Heart right ventricle (tissue), 16 donors: ENCODE measurements at regions not wholly inside any gene's neighbourhood (a gene's known extent, or its start where the extent isn't known, plus 50 kb on each side); places are given as distances from the start of the nearest gene placed in this dataset.

Source experiments
- ATAC-seq, 8 donors: fragments of 200-7000 bp; cut with Tn5 transposase; one replicate each; pipeline ENCODE4 v1.9.1; 2020; ENCODE audit warnings: mild to moderate bottlenecking in 8 of 8, moderate library complexity in 8 of 8, moderate number of reproducible peaks in 1 of 8
- DNase-seq, 2 donors: peaks; one replicate each; pipeline ENCODE4 v3.0.0-alpha.2; 2020
- H3K27ac ChIP-seq, 10 donors: fragments of 200-600 bp; sonication (generic) in 2 of 10; one replicate each; pipeline versions ENCODE4 v1.5.0 to v1.8.0; 2020 to 2022; ENCODE audit warnings: mild to moderate bottlenecking in 3 of 10
- H3K27me3 ChIP-seq, 7 donors: fragments of 200-600 bp; one replicate each; pipeline ENCODE4 v1.8.0; 2021 to 2022; ENCODE audit warnings: mild to moderate bottlenecking in 2 of 7
- H3K36me3 ChIP-seq, 9 donors: fragments of 200-600 bp; sonication (generic) in 1 of 9; one replicate each; pipeline versions ENCODE4 v1.5.0 to v1.8.0; 2020 to 2022; ENCODE audit warnings: mild to moderate bottlenecking in 2 of 9
- H3K4me1 ChIP-seq, 9 donors: fragments of 200-600 bp; sonication (generic) in 1 of 9; one replicate each; pipeline versions ENCODE4 v1.5.0 to v1.8.0; 2020 to 2022; ENCODE audit warnings: mild to moderate bottlenecking in 4 of 9
- H3K4me3 ChIP-seq, 10 donors: fragments of 200-600 bp; sonication (generic) in 2 of 10; one replicate each; pipeline versions ENCODE4 v1.5.0 to v1.8.0; 2020 to 2022; ENCODE audit warnings: mild to moderate bottlenecking in 7 of 10, moderate library complexity in 2 of 10
- H3K9me3 ChIP-seq, 11 donors: fragments of 200-600 bp in 10 of 11; sonication (generic) in 2 of 11; one replicate each; pipeline versions ENCODE4 v1.5.0 to v1.8.0; 2013 to 2022; ENCODE audit warnings: mild to moderate bottlenecking in 2 of 11, control low read depth in 1 of 11, moderate library complexity in 1 of 11
- CTCF ChIP-seq, 9 donors: fragments of 200-600 bp; sonication (generic) in 2 of 9; IDR thresholded peaks; one replicate each; pipeline versions ENCODE4 v1.5.0 to v1.8.0; 2021 to 2022; ENCODE audit warnings: antibody characterized with exemption in 9 of 9, mild to moderate bottlenecking in 5 of 9, moderate library complexity in 1 of 9
- WGBS, 2 donors: extraction: QIAGEN DNeasy Blood & Tissue Kit; methylation state at CpG; one replicate each; pipeline ENCODE4 v1.1.7; 2013; ENCODE audit warnings: inconsistent platforms in 1 of 2; 5-methylcytosine and 5-hydroxymethylcytosine counted together
- intact Hi-C, 10 donors: fragments of 100-400 bp; cut with DNase I; formaldehyde crosslinking; loops; one replicate each; pipeline versions ENCODE4 v1.11.1 to v1.14.2; 2022
- donor health status: Arrhythmogenic right ventricular cardiomyopathy.
- donor health status: ischemic (EF 13 %, LVEDD 7.1; RV severe dilation, severe dysfunction).
- donor health status: healthy with polysubstance abuse.
- donor health status: DM: no; HTN: yes; CAD: no.
- donor health status: DM: no; HTN: no; CAD: no.
- donor health status: ischemic (EF 25% LVEDD 6.9; RV normal size, moderate dysfunction).
- donor health status: ischemic (EF 25% LVEDD 5.7; RV mildly dilated, moderate dysfunction).
- donor health status: healthy.
- donor health status: DM: yes; HTN: yes; CAD: no.
- donor health status: Ischemic cardiomyopathy.
- donor health status: ischemic (EF 35%, LVEDD 5.7; RV mildly dilated, moderate dysfunction).
- donor health status: nonischemic (EF 11% LVEDD 7.7; RV severe dilation, severe dysfunction).
- donor health status: DM: yes; HTN: yes; CAD: no.
- donor health status: PGD.
- donor health status: ischemic (EF 29% LVEDD 5.4; RV normal size, mild dysfunction).
- donor health status: nonischemic (EF 23%, LVEDD 6.1; RV moderate dilation, normal function).

- ATAC-seq, result no peak
- Histone ChIP-seq H3K4me3 (no peak overlapping the region), H3K27ac (no peak overlapping the region), H3K27me3 (peaks cover 0 to 35% (median 0%) of the 10 kb centered on the region in 7 donors), H3K9me3 (peaks cover 0 to 26% (median 4%) of the 10 kb centered on the region in 11 donors), H3K36me3 (no peaks in the 10 kb centered on the region), H3K4me1 (no peaks in the 10 kb centered on the region)
- TF ChIP-seq CTCF (IDR thresholded peaks at IDR 0.05), result no peak
- intact Hi-C loops, result no loop called here
- 47 to 53% methylated on average over 3 of the region's 3 CpGs for WGBS, 2 donors
- DNase-seq, result no peak
Measured at GRCh38 chr2:89841476-89841840, 1150.0 kb downstream of the RPIA start.

- DNase-seq (no peak), ATAC-seq (no peak)
- Histone ChIP-seq H3K27me3 (peaks cover 0 to 41% (median 0%) of the 10 kb centered on the region in 7 donors), H3K36me3 (no peaks in the 10 kb centered on the region), H3K4me1 (no peaks in the 10 kb centered on the region), H3K9me3 (peaks cover 0 to 21% (median 0%) of the 10 kb centered on the region in 11 donors), H3K4me3 (no peak overlapping the region), H3K27ac (no peak overlapping the region)
- 51 to 52% methylated on average over 9 of the region's 9 CpGs for WGBS, 2 donors
- no peak for TF ChIP-seq CTCF (IDR thresholded peaks at IDR 0.05)
- intact Hi-C loops, result no loop called here
Measured at GRCh38 chr2:89842180-89842908, 1150.9 kb downstream of the RPIA start.

- Histone ChIP-seq H3K4me1 (no peaks in the 10 kb centered on the region), H3K4me3 (no peak overlapping the region), H3K27ac (no peak overlapping the region), H3K27me3 (peaks cover 0 to 61% (median 13%) of the 10 kb centered on the region in 7 donors), H3K9me3 (peaks cover 0 to 13% (median 0%) of the 10 kb centered on the region in 11 donors), H3K36me3 (no peaks in the 10 kb centered on the region)
- intact Hi-C loops, result no loop called here
- DNase-seq (no peak), ATAC-seq (no peak)
- no peak for TF ChIP-seq CTCF (IDR thresholded peaks at IDR 0.05)
- 42 to 46% methylated on average over 6 of the region's 6 CpGs for WGBS, 2 donors
Measured at GRCh38 chr2:89844221-89844943, 1152.9 kb downstream of the RPIA start.

GRCh38 chr2:89845532-89845931 lies 1154.1 kb downstream of the RPIA start:
- intact Hi-C loops, result no loop called here
- Histone ChIP-seq H3K4me3 (no peak overlapping the region), H3K27me3 (peaks cover 0 to 73% (median 15%) of the 10 kb centered on the region in 7 donors), H3K36me3 (no peaks in the 10 kb centered on the region), H3K4me1 (no peaks in the 10 kb centered on the region), H3K9me3 (peaks cover 0 to 4% (median 0%) of the 10 kb centered on the region in 11 donors), H3K27ac (no peak overlapping the region)
- ATAC-seq (no peak), DNase-seq (no peak)
- 47 to 51% methylated on average over 6 of the region's 6 CpGs for WGBS, 2 donors
- TF ChIP-seq CTCF (IDR thresholded peaks at IDR 0.05), result no peak
